GM21825 (cell line): ENCODE measurements at regions not wholly inside any gene's neighbourhood (a gene's known extent, or its start where the extent isn't known, plus 50 kb on each side); places are given as distances from the start of the nearest gene placed in this dataset.
A peak's percentile ranks its signal among the peaks of the same experiment; 100 is the strongest.
"Not testable (repeated sequence)": the region's sequence is repeated elsewhere in the genome, so short reads cannot be mapped to it uniquely, and the experiment has no call there.

Experiments
- ATAC-seq: cut with Tn5 transposase; IDR thresholded peaks from one replicate; pipeline ENCODE4 v1.9.1; 2021; ENCODE audit warnings: mild to moderate bottlenecking, moderate library complexity; ENCODE audit not compliant: unreplicated experiment

- no peak for ATAC-seq
Observed at GRCh38 chr11:19441288-19441687, 200.5 kb upstream of the E2F8 start.

DNA sequence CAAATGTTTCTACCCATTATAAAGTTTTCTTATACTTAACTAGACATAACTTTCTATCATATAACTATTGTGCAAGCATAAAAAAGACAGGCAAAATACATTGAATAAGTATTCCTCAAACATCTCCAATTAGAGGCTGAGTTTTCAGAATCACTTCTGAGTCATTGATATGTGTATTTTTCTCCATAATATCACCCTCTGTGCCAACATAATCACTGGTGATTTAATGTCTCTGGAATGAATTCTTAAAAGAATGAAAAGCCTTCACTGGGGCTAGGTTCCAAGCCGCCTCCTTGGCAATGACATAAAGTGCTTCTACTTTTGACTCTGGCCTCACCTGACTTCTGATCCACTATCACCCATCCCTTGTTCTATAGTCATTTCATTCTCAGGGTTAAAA, 197.0 kb upstream of the E2F8 start:
- no peak for ATAC-seq

DNA sequence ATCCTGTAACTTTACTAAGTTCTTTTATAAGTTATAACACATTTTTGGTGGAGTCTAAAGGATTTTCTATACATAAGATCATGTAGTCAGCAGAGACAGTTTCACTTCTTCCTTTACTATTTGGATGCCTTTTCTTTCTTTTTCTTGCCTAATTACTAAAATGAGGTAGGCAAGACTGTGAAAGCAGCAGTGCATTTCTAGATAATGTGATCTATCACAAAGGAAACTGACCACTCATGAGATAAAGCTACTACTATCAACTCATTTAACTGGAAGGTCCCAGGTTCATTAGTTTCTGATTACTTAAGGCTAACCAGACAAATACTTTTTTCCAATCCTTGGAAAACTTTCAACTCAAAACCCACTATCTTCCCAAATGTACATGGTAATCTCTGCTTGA, 196.2 kb upstream of the E2F8 start:
- no peak for ATAC-seq

DNA sequence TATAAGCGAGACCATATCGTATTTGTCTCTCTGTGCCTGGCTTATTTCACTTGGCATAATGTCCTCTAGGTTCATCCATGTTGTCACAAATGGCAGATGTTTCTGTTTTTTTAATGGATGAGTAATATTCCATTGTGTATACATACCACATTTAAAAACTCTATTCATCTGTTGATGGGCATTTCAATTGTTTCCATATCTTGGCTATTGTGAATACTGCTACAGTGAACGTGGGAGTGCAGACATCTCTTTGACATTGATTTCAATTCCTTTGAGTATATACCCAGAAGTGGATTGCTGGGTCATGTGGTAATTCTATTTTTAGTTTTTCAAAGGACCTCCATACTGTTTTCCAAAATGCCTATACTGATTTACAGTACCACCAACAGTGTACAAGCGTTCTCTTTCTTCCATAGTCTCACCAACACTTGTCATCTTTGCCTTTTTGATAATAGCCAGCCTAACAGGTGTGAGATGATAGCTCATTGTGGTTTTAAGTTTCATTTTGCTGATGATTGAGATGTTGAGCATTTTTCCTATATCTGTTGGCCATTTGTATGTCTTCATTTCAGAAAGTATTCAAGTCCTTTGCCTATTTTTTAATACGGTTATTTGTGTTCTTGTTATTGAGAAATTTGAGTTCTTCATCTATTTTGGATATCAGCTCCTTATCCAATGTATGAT, 194.7 kb upstream of the E2F8 start:
- ATAC-seq: no peak

DNA sequence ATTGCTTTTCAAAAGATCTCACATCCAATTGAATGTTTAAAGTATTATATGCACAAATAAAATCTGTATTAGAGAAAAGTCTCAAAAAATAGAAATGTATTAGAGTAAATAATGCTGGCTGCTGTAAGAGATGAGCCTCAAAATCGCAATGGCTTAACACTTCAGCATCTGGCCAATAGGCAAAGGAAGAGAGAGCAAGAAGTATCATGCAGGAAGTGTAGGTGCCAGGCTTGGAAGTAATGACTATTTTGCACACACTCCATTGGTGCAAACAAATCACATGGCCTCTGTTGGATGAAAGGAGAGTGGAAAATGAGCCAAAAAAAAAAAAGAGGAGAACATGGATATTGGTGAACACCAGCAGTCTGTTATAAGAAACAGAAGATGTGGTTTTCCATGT, 193.0 kb upstream of the E2F8 start:
- no peak for ATAC-seq

- peak; percentile 52 for ATAC-seq
Observed at GRCh38 chr11:19433367-19433766, 192.6 kb upstream of the E2F8 start.

DNA sequence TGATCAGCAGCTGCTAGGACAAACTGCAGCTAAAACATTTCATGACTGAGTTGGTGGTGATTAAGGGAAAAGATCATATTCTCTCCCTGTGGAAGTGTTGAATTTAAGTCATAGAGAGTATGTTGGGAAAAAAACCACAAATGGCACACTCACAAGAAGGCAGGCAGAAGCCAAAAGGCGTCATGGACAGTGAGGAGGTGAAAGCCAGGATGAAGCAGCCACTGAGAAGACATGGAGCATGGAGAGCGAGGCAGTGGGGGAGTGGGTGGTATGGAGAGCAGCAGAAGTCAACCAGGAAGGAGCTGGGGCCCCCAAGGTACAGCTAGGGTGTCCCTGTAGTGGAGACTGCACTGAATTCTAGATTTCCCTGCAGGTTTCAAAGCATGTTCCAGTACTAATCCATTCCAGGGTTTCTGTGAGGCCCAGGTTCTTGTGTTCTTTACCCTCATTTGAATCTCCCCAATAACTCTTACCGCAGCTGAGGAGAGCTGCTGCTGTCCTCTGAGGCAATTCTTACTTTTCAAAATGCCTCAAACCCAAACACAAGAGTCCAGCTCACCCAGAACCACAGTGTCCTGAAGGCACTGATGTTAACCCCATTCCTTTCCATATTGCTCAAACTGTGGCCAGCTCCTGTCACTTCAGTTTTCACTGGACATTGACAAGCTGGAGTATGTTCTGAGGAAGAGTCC, 191.8 kb upstream of the E2F8 start:
- peak; percentile 46 for ATAC-seq

DNA sequence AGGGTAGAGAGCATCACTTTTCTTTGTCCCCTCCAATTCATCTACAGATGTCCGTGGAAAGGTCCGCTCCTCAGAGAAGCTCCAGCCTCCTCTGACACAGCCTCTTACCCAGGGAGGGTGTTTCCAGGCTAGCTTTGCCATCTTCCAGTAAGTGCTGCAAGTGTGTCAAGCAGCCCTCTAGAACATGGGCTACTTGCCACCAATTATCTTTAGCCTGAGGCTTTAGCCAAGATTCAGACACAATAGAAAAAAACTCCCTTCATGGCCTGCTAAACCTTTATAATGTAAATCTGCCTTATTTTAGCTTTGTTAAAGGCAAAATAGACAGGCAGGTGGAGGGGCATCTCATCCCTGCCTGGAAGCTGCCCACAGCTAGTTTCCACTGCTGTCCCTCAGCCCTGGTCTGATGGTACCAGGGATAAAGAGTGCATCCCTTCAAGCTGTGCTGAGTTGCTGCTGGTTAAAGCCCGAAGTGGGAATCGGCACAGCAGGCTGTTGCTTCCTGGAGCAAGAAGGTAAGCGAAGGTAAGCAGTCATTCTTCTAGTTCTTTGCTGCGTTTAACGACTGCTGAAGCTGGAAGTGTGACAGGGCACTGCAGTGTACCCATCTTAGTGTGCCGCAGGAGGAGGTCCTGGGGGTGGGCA, 190.1 kb upstream of the E2F8 start:
- no peak for ATAC-seq

GRCh38 chr11:19430346-19430745, 189.6 kb upstream of the E2F8 start:
- no peak for ATAC-seq

DNA sequence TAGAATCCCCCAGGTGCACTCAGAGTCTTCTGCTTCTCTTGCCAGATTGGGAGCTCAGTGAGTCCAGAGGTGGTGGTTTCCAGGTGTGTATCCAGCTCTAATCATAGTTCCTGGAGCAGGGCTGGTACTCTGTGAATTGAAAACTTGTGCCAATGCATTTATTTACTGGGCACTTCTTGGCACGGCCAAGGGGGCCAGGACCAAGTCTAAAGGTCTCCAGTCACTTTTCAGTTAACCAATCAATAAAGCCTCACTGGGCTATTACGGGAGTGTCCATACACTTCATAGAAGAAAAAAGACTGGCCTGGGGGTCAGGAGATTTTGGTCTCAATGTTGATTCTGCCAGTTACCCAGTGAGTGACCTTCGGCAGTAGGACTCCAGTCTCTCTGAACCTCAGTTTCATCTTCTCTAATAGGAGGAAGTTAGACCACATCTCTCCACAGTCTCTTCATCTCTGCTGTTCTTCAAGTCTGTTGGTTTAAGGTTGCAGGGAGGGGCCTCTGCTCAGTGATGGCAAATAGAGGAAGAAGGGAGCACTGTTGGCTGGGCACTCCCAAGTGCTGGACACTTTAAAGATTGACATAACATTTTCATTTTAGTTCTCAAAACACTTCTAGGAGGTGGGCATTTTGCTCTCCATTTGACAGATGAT, 188.5 kb upstream of the E2F8 start:
- ATAC-seq: no peak

DNA sequence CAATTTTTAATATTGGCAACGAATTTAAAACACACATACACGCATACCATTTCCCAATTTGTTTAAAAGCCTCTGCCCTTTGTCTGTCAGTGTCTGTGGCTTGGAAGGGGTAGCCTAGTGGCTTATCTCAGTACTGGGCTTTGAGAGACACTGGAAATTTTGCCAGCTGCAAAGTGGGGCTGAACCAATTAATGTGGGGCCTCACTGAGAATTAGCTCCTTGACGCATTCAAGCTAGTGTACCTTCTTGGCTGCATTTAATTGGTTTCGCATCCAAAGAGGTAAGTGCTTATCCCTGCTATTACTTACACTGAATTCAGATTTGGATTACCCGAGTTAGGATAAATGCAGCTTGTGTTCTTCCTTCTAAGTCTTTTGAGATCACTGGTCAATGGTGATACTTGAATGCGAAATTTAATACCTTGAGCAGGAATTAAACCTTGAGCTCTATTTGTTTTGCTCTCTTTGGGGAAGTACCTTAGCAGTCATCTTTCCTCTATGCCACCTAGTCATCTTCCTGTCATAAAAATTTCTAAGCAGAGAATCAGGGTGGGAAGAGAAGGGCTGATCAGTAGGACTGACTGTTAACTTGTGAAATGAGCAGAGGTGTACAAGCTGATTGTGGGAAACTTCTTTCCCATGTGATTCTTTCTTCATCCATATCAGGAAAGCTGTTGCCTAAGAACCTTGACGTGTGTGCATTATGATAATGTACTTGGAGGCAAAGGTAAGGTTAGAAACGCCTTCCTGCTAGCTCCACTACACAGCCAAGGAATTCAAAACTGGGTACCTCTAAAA, 187.7 kb upstream of the E2F8 start:
- no peak for ATAC-seq

DNA sequence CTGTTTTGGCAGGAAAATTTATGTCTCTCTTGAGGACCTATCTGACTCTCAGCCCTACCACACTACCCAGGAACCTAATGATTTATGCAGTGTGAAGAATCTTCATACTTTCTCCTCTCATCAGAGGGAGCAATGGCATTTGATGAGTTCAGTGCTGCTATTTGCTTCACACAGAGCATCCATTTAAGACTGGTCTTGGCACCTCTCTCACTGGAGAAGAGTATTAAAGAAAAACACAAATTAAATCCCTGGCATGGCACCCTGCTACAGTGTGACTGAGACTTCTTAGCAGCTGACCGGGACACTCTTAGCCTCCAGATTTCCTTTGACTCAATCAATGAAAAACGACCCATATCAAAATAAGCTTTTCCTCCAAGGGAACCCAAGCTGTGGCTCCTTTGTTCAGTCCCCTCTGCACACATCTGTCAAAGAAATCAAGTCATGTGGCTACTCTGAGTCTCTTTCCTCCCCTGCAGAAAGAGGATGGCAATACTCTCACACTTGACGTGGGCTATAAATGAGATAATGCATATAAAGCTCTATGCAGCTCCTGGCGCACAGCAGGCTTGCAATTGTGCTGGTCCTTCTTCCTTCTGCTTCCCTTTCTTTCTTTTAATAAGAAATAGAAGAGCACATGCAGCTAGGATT, 186.1 kb upstream of the E2F8 start:
- ATAC-seq: no peak

- ATAC-seq: no peak
Observed at GRCh38 chr11:19426011-19426755, 185.4 kb upstream of the E2F8 start.

GRCh38 chr11:19422276-19422675, 181.5 kb upstream of the E2F8 start:
- ATAC-seq: no peak

DNA sequence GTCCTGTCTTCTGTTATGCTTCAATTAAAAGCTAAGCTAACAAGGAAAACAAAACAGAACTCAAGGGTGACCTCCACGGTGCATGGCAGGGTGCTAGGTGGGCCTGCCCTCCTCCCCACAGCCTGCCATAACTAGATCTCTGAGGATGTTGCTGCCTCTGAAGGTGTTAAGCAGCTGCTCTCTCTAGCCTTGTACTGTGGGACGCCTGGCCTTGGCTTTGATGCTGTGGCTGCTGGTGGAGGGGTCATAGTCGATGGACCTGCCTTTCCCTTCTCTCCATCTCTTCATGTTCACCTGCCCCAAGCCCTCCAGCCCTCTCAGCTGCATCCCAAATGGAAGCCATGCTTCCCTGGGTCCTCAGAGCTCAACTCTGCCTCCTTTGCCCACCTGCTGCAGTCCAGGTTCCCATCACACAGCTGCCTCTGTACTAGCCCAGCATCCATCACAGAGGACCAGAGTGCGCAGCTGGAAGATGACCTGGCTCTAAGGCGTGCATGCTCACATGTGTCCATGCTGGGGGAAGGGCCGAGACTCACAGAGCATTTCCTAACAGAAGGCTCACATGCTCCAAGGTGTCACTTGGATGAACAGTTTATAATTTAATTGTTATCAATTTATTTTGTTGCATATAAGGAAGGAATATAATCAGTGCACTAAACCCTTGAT, 180.3 kb upstream of the E2F8 start:
- no peak for ATAC-seq

DNA sequence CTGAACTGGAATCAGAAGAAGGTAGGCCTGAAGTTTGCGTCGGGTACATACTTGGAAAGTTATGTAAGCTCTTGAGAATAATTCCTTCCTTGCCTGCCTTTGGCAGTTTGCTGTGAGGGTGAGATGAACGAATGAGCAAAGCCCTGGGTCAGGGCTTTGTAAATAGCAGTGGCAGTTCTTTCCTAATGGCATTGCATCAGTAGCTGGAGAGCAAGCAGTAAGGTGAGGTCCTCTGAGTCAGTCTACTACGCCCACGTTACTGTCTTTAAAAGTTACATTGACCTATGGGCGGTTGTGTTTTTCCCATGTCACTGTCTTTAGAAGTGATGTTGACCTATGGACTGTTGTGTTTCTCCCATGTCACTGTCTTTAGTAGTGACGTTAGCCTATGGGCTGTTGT, 179.1 kb upstream of the E2F8 start:
- ATAC-seq: no peak

DNA sequence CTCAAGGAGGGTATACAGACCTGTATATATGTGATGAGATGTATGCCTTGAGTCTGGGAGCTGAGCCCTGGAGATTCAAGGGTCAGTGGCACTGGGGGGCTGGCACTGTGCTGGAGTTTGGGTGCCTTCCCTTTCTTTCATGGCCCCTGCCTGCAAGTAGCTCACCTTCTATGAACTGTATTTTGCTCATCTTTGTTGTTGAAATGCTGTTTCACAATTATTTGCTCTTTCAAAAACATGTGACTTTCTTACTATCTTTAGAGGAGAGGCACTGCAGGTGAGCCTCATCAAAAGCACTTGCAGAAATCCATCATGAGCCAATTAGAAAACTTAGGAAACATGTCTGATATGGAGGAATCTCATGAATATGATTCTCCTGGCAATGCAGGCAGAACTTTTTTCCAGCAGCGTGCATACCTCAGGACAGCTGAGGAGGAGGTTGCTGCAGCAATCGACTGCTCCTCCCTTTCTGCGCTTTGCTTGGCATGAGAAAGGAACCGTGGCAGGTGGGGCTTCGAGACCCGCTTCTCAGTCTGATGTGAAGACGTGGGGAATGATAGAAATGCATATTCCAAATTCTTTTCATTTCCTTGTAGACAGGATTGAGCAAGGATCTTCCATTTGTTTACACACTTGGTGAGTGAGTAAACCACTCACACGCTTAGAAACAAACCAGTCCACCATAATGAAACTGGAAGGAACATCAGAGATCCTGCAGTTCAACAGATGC, 178.4 kb upstream of the E2F8 start:
- no peak for ATAC-seq

GRCh38 chr11:19418221-19418620, 177.5 kb upstream of the E2F8 start:
- ATAC-seq: no peak

- not testable (repeated sequence) for ATAC-seq
Observed at GRCh38 chr11:19412070-19412469, 171.3 kb upstream of the E2F8 start.
